ENCODE measurements at regions not wholly inside any gene's neighbourhood (a gene's known extent, or its start where the extent isn't known, plus 50 kb on each side); places are given as distances from the start of the nearest gene placed in this dataset.

GRCh38 chr1:190852611-190853010, 374.9 kb upstream of the BRINP3 start:
- TF ChIP-seq, protein P1, sequence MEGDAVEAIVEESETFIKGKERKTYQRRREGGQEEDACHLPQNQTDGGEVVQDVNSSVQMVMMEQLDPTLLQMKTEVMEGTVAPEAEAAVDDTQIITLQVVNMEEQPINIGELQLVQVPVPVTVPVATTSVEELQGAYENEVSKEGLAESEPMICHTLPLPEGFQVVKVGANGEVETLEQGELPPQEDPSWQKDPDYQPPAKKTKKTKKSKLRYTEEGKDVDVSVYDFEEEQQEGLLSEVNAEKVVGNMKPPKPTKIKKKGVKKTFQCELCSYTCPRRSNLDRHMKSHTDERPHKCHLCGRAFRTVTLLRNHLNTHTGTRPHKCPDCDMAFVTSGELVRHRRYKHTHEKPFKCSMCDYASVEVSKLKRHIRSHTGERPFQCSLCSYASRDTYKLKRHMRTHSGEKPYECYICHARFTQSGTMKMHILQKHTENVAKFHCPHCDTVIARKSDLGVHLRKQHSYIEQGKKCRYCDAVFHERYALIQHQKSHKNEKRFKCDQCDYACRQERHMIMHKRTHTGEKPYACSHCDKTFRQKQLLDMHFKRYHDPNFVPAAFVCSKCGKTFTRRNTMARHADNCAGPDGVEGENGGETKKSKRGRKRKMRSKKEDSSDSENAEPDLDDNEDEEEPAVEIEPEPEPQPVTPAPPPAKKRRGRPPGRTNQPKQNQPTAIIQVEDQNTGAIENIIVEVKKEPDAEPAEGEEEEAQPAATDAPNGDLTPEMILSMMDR (IDR thresholded peaks at IDR 0.05; ENCODE audit: low read depth, low read length, poor library complexity, severe bottlenecking) = no peak
- TF ChIP-seq EZH2phosphoT487 (IDR thresholded peaks at IDR 0.05; ENCODE audit: borderline replicate concordance, low read length) = no peak
